PC-3 (cell line): ENCODE measurements at regions not wholly inside any gene's neighbourhood (a gene's known extent, or its start where the extent isn't known, plus 50 kb on each side); places are given as distances from the start of the nearest gene placed in this dataset.
A peak's percentile ranks its signal among the peaks of the same experiment; 100 is the strongest.

ENCODE experiments used
- ATAC-seq: fragments of 200-7000 bp; cut with Tn5 transposase; 2 replicates; pipeline ENCODE4 v1.9.1; 2020; ENCODE audit warnings: mild to moderate bottlenecking, moderate library complexity
- BruUV-seq: library from RNA; stranded (reverse); fragments of 400-500 nt; replicated peaks from 2 replicates; lab custom pipeline; 2021; lab: Mats Ljungman, UMichigan
- CTCF ChIA-PET: fragments of 300-600 bp; sonication (Branson Sonifier 250); formaldehyde crosslinking; loops from one replicate; lab custom pipeline; 2022; ENCODE audit warnings: antibody characterized with exemption; lab: Charles Lee
- POLR2A ChIA-PET: fragments of 300-600 bp; sonication (Branson Sonifier 250); formaldehyde crosslinking; loops from one replicate; lab custom pipeline; 2022; ENCODE audit warnings: antibody characterized with exemption; ENCODE audit not compliant: unreplicated experiment; lab: Charles Lee
- DNase-seq: peaks from one replicate; pipeline ENCODE4 v3.0.0-alpha.2; 2015
- H2AFZ ChIP-seq: fragments of 300-600 bp; sonication (generic); 2 replicates; pipeline ENCODE4 v1.6.0; 2016; ENCODE audit warnings: antibody characterized with exemption, low read length
- H3F3A ChIP-seq: fragments of 300-600 bp; sonication (generic); one replicate; pipeline ENCODE4 v1.6.0; 2017; ENCODE audit warnings: antibody characterized with exemption, low read length, control low read depth, mild to moderate bottlenecking; ENCODE audit not compliant: unreplicated experiment
- H3K27ac ChIP-seq: fragments of 300-600 bp; sonication (generic); 2 replicates; pipeline ENCODE4 v1.5.1; 2016; ENCODE audit warnings: mild to moderate bottlenecking, low read length
- H3K27me3 ChIP-seq: fragments of 300-600 bp; sonication (generic); 2 replicates; pipeline ENCODE4 v1.6.1; 2016; ENCODE audit warnings: low read length, mixed read lengths
- H3K36me3 ChIP-seq: fragments of 300-600 bp; sonication (generic); 2 replicates; pipeline ENCODE4 v1.6.1; 2016; ENCODE audit warnings: low read depth, mixed run types, low read length, mixed read lengths
- H3K4me1 ChIP-seq: fragments of 300-600 bp; sonication (generic); 2 replicates; pipeline ENCODE4 v1.5.1; 2016; ENCODE audit warnings: low read length; ENCODE audit not compliant: insufficient read depth
- H3K4me2 ChIP-seq: fragments of 300-600 bp; sonication (generic); 2 replicates; pipeline ENCODE4 v1.6.0; 2016; ENCODE audit warnings: low read length
- H3K4me3 ChIP-seq: fragments of 300-600 bp; sonication (generic); 2 replicates; pipeline ENCODE4 v1.5.1; 2016; ENCODE audit warnings: mild to moderate bottlenecking, low read length, mixed read lengths
- H3K79me2 ChIP-seq: fragments of 300-600 bp; sonication (generic); 2 replicates; pipeline ENCODE4 v1.6.1; 2017; ENCODE audit warnings: low read length, mixed read lengths
- H3K9ac ChIP-seq: fragments of 300-600 bp; sonication (generic); 2 replicates; pipeline ENCODE4 v1.6.0; 2016; ENCODE audit warnings: mild to moderate bottlenecking, low read length
- H3K9me2 ChIP-seq: fragments of 300-600 bp; sonication (generic); replicated peaks from 2 replicates; pipeline ENCODE4 v1.6.1; 2016; ENCODE audit warnings: mixed run types, low read length, mixed read lengths
- H3K9me3 ChIP-seq: fragments of 300-600 bp; sonication (generic); 2 replicates; pipeline ENCODE4 v1.6.1; 2016; ENCODE audit warnings: low read length, mixed read lengths
- H4K20me1 ChIP-seq: fragments of 300-600 bp; sonication (generic); 2 replicates; pipeline ENCODE4 v1.6.1; 2016; ENCODE audit warnings: low read length, mixed read lengths
- CTCF ChIP-seq: fragments of 300-600 bp; sonication (generic); conservative IDR thresholded peaks from 2 replicates; pipeline ENCODE4 v1.5.1; 2017; ENCODE audit warnings: antibody characterized with exemption, low read depth, mild to moderate bottlenecking, low read length
- EZH2 ChIP-seq: fragments of 300-600 bp; sonication (generic); IDR thresholded peaks from one replicate; pipeline ENCODE4 v1.6.1; 2017; ENCODE audit warnings: antibody characterized with exemption, mild to moderate bottlenecking, low read length; ENCODE audit not compliant: unreplicated experiment
- EZH2phosphoT487 ChIP-seq: fragments of 300-600 bp; sonication (generic); IDR thresholded peaks from 2 replicates; pipeline ENCODE4 v1.6.1; 2018; ENCODE audit warnings: mild to moderate bottlenecking, antibody characterized with exemption, low read length, borderline replicate concordance
- intact Hi-C: fragments of 100-400 bp; cut with micrococcal nuclease; formaldehyde crosslinking; loops from 2 replicates; pipeline ENCODE4 v1.9.0; 2023

DNA sequence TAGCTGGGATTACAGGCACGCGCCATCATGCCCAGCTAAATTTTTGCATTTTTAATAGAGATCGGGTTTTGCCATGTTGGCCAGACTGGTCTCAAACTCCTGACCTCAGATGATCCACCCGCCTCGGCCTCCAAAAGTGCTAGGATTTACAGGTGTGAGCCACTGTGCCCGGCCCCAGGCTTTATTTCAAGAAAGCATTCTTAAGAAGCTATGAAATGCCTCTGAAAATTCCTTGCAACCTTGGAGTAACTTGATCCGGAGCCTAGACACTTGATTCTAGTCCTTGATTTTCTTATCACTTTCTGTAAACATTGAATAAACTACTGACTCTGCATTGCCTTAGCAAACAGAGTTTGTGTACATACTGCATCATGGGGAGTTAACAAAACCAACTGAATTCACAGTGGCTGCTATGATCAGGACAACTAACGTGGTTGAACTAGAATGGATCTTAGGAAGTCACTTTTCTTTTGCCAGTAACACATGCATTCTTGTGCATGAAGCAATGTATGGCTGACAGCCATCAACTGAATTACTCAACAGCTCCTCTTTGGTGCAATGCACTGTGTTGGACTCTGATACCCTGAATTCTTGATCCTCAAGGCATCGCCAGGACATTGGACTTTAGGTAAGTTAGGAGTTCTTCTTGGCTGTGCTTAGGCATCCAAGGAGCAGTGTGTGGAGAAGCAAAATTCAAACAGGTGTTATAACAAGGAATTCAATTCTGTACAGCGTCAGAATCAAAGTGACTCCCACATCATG, 102.8 kb upstream of the TMEM170B start:
- peak overlapping the region; percentile 75 for H3K9ac ChIP-seq
- intact Hi-C loops, result loop anchor here (1.0 to 10.0 kb wide), 5 partner anchors 62 to 290 kb away; partner anchors contain the start of gene NEDD9
- TF ChIP-seq EZH2 (no peak), EZH2phosphoT487 (no peak), CTCF (no peak)
- H3K36me3 ChIP-seq, result no peaks in the 10 kb centered on the region
- no peaks in the 10 kb centered on the region for H3K9me3 ChIP-seq
- H3K4me1 ChIP-seq, result peaks cover 53% of the 10 kb centered on the region
- no peaks in the 10 kb centered on the region for H4K20me1 ChIP-seq
- H3K27me3 ChIP-seq, result no peaks in the 10 kb centered on the region
- peaks cover 20% of the 10 kb centered on the region for H3F3A ChIP-seq
- ChIA-PET CTCF (interaction anchor here (0.9 to 1.0 kb wide), 2 partner anchors 62 to 201 kb away, joined by 3 to 4 read pairs; no protein-coding TSS in a partner anchor), POLR2A (interaction anchor here (0.6 to 1.0 kb wide), 2 partner anchors 8 to 228 kb away, joined by 3 read pairs; no protein-coding TSS in a partner anchor)
- H3K79me2 ChIP-seq, result no peaks in the 10 kb centered on the region
- ATAC-seq (peak; percentile 85), DNase-seq (peak; percentile 97)
- peak overlapping the region; percentile 27; the same call in 1 of the 2 replicates for H2AFZ ChIP-seq
- peak overlapping the region; percentile 98 for H3K27ac ChIP-seq
- no peak overlapping the region for H3K4me3 ChIP-seq
- BruUV-seq, result no TSS peak
- peak overlapping the region; percentile 90 for H3K4me2 ChIP-seq
- no peaks in the 10 kb centered on the region for H3K9me2 ChIP-seq

DNA sequence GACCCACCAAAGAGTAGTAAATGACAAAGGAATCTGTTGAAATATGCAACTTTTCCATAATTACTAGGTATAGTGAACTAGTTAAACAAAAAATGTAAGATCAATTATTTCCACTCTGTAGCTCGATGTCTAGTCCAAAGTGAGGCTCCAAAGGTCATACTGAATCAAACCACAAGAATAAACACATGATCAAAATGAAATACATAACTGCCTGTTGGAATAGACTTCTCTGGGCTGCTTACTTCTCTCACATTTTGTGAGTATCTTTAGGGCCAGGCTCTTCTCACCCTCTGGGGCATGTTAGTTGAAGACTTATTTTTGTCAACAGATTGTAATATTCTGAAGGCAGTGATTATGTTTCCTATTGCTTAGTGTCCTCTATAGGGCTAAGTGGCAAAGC, 103.7 kb upstream of the TMEM170B start:
- Histone ChIP-seq H3K27me3 (no peaks in the 10 kb centered on the region), H3F3A (peaks cover 20% of the 10 kb centered on the region), H3K4me2 (peak overlapping the region; percentile 90), H3K9me3 (no peaks in the 10 kb centered on the region), H3K36me3 (no peaks in the 10 kb centered on the region), H4K20me1 (no peaks in the 10 kb centered on the region), H3K4me3 (peak overlapping the region; percentile 21; the same call in 1 of the 2 replicates), H2AFZ (no peak overlapping the region), H3K9ac (peak overlapping the region; percentile 75), H3K4me1 (peaks cover 61% of the 10 kb centered on the region), H3K79me2 (no peaks in the 10 kb centered on the region), H3K9me2 (no peaks in the 10 kb centered on the region), H3K27ac (peak overlapping the region; percentile 98)
- ChIA-PET POLR2A (no interaction called here), CTCF (interaction anchor here (0.9 kb wide), 1 partner anchor 201 kb away, joined by 3 read pairs; no protein-coding TSS in a partner anchor)
- intact Hi-C loops, result loop anchor here (1.0 to 10.0 kb wide), 5 partner anchors 63 to 289 kb away; partner anchors contain the start of gene NEDD9
- DNase-seq (peak; percentile 24), ATAC-seq (no peak)
- BruUV-seq, result no TSS peak
- no peak for TF ChIP-seq CTCF
- TF ChIP-seq EZH2phosphoT487, result no peak
- TF ChIP-seq EZH2, result no peak
